DMS 273 treated with DMSO at 0.1 percent for 48 hours (cell line): ENCODE measurements at regions not wholly inside any gene's neighbourhood (a gene's known extent, or its start where the extent isn't known, plus 50 kb on each side); places are given as distances from the start of the nearest gene placed in this dataset.
A peak's percentile ranks its signal among the peaks of the same experiment; 100 is the strongest.

Experiments
- DNase-seq: peaks from one replicate; lab custom pipeline; 2025; lab: John Stamatoyannopoulos, UW

DNA sequence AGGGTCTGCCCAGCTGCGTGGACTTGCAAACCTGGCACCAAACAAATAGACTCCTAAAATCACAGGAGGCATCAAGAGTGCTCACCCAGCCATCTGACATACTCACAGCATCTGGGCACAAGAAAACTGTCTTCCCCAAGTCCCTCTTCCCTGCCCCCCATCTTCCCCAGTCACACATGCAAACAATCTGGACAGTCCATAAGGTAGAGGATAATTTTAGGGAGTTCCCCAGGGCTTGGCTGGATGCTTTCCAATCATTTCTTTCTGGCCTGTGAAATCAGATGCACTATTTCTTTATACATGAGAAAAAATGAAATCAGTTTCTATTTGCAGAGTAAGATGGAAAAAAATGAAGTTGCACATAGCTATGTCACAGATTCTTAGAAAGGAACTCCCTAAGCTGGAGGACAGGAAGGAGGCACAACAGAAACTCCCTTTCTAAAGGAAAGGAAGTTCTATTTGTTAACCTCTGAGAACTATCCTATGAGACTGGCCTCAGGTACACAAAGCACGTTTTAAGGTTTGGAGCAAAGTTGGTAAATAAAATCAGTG lies 342.3 kb downstream of the HNRNPD start:
- DNase-seq, result peak; percentile 87

DNA sequence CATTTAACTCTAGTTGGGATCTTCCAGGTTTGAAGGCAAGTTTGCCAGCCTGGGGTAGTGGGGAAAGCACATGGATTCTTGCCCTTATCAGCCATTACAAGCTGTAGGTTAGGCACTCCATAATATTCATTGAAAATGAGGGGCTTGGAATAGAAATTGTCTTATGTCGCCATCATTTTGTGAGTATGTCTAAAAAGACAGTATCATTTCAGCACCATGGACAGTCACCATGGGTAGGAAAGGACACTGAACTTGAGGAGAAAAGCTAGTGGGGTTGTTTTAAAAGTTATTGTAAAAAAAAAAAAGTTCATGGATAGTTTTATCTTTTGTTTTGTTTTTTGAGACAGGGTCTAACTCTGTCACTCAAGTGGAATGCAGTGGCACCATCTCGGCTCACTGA lies 356.1 kb downstream of the HNRNPD start:
- no peak for DNase-seq

DNA sequence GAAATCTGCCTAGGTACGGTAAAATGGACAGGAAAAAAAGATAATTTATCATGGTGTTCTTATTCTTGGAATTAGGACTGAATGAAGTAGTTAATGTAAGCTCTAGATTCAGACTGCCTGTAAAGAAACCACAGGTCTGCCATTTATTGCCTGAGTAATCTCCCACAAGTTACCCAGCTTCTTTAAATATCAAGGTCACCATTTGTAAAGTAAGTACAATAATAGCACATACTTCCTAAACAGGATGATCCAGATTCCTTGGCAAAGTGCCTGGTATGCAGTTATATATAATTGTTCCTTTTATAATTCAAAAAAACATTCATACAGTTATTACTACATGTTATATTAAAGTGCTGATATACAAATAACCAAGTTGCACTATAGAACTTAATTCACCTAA lies 368.6 kb downstream of the HNRNPD start:
- DNase-seq, result no peak

DNA sequence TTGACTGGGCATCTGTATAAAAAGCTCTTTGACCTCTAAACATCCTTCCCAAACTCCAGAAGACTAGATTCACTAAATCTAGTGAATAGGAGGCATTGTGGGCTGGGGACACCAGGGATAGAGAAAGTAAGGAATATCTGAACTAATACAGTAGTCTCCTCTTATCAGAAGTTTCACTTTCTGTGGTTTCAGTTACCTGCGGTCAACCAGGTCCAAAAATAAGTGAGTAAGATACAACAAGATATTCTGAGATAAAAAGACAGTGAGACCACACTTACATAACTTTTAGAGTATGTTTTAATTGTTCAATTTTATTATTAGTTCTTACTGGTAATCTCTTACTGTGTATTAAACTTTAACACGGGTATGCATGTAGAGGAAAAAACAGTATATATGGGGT lies 376.5 kb downstream of the HNRNPD start:
- no peak for DNase-seq

DNA sequence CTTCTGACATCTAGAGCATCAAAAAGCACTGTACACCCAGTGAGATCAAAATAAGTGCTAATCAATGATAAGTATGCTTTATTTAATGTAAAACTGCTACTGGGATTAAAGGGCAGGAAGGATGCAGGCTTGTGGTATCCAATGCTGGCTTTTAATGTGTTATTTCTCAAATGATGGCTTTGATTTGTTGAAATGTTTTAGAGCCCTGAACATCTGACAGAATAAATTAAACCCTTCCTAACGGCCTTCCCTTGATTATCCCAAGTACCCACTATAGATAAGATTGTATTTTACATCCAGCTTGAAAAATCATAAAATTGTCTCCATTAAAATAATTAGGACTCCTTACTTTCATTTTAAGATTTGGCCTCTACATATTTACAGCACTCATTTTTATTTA lies 382.9 kb downstream of the HNRNPD start:
- no peak for DNase-seq

DNA sequence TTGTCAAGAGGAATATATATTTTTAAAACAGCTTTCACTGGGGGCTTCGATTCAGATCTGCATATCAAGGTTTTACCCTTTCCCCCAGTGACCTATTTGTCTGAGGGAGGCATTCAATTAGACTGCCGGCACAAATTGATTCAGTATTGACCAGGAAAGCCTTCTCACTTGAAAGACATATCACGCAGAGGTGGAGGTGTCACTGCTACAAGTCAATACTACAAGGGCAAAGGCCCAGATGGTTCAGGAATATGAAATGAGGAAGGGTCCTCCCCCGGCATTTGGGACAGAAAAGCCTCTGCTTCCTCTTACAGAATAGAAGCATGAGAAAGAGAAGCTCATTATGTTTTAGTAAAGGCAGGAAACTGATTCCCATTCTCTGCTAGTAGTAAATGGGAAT lies 383.6 kb downstream of the HNRNPD start:
- no peak for DNase-seq

DNA sequence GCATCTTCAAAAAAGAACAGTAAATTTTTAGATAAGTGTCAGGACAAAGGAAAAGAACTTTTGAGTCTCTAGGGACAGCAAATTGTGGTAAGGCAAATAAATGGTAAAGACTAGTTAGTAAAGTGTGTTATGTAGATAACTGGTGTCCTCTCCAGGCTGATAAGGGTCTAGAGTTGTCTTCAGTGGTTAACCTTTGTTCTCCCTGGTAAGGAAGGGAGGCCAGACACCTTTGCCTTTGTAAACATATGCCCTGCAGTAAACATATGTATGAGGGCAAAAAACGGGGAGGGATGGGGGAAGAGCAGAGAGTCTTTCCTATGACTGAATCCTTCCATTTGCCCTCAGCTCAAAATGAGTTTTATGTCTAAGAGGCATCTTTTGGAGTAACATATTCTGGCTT lies 384.6 kb downstream of the HNRNPD start:
- no peak for DNase-seq

DNA sequence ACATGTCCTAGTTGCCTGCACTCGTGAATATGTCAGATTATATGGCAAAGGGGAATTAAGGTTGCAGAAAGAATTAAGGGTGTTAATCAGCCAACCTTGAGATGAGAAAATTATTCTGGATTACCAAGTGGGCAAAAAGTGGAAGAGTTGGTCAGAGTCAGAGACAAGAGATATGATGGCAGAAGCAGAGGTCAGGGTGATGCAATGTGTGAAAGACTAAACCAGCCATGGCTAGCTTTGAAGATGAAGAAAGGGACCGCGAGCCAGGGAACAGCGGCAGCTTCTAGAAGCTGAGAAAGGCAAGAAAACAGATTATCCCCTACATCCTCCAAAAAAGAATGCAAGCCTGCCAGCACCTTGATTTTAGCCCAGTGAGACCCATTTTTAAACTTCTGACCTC lies 385.6 kb downstream of the HNRNPD start:
- DNase-seq, result no peak

DNA sequence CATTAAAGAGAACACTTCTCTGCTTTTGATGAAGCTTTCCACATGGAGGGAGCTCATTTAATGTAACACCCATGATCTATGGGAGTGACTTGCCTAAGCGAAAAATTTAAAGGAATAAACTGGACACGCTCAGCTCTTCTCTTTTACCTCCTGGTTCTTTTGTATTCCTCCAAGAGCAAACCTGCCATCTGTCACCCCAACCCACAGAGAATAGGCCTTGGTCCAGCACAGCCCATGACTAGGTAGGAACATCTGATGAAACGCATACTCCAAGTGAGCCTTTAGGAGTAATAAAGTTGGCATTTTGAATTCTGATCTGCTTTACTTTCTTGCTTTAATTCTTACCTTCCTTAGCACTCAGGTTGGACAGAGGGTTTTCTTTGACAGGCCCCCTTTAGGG lies 389.0 kb downstream of the HNRNPD start:
- DNase-seq, result no peak

DNA sequence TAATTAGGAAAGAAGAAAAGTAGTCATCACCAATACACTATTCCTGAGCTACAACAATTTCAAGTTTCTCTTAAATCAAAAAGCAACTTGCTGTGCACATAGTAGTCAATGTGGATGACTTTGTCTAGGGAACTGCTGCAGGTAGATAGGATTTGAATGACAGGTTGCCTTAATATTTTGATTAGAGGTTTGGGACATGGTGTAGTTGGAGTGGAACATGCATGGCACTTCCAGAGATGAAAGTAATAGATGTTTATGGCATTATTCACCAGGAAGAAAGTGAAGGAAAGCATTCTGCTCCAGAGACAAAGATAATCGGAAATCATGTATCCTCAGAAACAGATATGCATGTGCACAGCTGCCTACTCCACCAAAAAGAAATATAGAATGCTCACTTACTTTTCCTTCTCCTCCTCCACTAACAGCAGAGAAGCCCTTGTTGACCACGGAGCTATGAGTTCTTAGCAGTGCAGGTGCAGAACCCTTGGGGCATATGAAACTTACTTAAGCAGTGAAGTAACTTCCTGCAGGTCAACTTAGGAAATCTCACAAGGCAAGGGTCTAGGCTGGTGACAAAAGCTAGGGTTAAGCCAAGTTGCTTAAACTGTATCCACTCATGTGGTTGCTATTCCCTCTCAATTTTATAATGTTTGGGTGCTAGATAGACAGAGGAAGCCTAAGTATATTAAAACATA lies 390.8 kb downstream of the HNRNPD start:
- no peak for DNase-seq

DNA sequence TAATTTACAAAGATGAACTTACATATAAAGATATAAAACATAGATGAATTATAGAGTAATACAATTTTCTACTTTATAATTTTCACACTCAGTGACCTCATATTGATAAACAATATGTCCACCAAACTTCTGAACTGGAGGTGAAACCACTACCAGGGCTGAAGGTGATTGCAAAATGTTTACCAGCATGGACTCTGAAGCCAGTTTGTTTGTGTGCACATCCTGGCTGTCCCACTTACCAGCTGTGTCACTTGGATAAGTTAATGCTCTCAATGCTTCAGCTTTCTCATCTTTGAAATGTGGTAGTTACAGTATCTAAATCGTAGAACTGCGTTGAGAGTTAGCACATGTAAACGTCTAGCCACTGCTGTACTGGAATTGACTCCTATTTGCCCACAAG lies 392.6 kb downstream of the HNRNPD start:
- no peak for DNase-seq

DNA sequence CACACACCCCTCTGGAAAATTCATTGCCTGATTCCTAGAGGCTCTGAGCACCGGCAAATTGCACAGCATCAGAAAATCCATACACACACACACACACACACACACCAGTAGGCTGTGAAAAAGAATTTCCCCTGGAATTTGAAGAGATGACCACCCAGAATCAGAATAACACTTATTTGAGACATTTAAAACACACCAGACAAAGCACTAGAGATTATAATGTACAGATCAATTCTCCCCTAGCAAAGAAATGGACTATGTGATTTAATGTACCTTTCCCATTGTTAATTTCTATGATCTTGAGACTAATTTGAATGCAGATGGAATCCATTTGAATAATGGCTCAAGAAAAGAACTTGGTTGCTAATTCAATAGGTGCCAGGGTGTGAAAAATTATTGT lies 399.3 kb downstream of the HNRNPD start:
- no peak for DNase-seq

DNA sequence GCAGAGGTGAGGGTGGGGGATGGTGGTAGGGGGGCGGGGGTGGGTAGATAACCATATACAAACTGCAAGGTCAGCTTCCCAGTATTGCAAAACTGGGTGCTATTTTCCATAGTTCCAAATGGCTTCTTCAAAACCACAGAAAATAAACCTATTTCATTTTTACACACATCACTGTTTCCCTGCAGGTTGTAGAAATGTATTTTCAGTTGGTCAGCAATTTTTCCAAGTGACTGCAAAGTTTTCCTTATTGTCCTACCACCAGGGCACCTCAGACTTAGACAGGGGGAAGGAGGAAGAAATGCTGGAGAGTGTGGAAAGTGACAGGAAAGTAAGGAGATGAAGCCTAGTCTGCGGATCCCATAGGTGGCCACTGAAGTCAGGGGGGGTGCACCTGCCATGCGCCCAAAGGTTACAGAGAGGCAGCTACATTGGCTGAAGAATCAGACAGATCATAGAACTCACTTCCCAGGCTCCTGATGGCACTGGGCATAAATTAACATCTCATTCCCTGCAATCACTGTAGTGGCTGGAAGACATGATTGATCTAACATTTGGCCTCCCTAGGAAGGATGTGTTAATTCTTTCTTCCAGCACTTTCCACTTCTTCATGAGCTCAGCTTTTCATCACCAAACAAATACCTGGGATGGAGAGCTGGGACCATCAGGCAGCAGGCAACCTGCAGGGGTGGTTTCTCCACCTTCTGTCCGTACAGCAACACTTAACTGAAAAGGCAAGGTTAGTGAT lies 402.0 kb downstream of the HNRNPD start:
- DNase-seq, result no peak

DNA sequence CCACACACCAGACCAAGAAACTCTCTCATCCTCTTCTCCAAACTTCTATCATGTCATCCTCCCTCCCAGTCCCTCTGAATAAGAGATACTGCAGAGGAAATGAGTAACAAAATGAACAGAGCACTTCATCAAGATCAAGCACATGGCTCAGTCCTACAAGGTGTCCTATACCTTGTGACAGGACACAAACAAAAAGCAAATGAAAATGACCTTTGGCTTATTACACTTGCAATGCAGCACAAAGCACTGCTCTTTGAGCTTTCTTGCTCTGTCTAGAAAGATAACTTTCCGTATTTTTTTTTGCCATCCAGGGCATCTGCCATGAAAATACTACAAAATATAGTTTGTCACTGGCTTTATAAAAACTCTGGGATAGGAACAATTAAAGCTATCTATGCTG lies 402.7 kb downstream of the HNRNPD start:
- DNase-seq, result no peak

DNA sequence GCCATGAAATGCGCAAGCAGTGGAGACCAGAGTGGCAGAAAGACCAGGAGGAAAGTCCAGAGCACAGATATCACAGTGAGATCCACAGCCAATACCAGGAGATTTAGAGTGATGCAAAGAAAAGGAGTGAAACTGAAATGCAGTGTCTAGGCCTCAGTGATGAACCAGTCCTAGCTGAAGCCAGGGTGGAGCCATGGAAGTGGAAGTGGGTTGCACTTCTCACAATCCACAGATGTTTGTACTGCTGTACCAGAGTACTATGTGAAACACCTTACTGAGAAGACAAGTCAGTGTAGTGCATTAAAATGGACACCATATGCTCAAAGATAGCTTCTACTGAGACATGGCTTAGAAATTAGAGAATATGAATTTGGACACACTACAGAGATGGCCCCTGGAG lies 403.3 kb downstream of the HNRNPD start:
- DNase-seq, result no peak

DNA sequence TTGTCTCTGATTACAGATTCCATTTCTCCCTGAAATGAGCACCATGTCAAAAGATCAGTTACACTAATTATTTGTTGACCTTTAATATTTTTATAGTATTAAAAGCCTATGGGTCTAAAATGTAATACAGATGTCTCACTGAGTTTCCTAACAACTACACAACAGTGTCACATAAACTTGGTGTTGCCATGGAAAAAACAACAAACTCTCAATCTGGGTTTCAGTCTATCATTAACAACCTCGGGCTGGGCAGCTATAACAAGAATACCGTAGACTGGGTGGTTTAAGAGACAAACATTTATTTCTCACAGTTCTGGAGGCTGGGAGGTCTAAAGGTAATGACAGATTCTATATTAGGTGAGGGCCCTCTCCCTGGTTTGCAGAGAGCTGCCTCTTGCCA lies 407.1 kb downstream of the HNRNPD start:
- DNase-seq, result no peak

DNA sequence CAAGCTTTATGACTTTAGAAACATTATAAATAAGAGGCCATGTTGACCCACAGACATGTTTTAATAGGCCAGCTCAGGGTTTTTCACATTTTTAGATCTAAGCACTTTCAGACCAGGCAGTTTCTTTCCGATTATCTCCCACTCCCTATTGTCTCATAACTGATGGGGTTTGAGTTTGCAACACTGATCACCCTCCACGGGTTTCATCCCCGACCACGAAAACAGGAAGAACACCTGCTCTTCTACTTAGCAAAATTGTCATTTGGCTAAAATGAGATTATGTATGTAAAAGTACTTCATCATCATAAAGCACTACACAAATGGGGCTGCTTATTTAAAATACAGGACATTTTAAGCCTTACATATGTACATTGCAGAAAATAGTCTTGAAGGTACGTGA lies 407.9 kb downstream of the HNRNPD start:
- DNase-seq, result no peak

DNA sequence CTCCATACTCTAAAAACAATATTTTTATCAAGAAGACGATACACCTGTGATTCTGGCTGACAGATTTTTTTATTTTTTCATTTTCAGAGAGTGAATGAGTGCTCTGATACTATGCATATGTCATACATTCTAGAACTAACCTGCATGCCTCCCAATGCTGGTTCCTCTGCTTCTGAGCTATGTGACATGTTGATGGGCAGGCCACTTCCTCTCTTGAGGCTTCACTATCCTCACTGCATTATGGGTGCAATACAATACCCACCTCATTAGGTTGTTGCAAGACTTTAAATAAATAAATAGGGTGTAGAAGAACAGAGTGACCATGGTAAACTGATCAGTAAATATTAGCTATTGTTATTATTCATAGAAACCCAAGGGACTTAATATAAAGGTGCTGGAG lies 408.3 kb downstream of the HNRNPD start:
- no peak for DNase-seq

DNA sequence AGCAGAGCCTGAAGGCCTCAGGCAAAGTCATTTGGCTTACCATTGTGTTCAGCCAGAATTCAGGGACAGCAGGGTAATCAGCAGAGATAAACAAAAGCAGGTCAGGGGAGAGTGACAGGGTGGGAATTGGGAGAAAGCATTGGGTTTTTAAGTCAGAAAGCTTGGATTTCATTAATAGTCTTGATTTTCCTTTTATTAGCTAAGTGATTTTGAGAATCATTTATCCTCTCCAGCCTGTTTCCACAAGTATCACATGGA lies 410.1 kb downstream of the HNRNPD start:
- DNase-seq, result no peak

DNA sequence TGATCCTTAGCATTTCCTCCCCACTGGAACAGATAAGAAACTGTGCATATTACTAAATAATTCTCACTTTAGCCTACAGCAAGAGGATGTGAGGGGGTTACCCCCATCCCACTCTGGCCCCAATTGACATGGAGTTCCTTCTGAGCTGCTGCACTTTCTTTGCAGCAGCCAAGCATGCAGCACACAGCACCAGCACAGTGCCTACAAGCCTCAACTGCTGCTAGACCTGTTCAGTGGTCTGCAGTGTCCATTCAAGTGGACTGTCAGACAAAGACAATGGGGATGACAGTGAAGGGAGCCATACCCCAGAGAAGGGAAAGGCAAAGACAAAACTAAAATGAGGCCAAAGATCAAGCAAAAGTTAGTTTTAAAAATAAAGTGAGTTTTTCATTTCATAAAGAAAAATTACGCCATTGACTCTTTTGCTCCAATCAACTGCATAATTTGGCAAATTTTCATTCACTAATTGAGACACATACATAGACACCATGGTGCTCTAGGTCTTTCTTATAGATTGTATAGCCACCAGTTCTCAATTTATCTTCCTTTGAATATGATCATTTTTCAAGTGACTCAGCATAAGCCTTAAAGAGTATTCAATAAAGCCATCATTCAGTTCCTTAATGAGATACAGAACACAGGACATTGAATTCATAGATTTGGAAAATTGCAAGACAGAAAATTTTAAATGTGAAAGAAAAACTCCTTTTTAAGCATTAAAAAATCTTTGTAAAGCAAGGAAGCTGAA lies 410.6 kb downstream of the HNRNPD start:
- DNase-seq, result no peak

DNA sequence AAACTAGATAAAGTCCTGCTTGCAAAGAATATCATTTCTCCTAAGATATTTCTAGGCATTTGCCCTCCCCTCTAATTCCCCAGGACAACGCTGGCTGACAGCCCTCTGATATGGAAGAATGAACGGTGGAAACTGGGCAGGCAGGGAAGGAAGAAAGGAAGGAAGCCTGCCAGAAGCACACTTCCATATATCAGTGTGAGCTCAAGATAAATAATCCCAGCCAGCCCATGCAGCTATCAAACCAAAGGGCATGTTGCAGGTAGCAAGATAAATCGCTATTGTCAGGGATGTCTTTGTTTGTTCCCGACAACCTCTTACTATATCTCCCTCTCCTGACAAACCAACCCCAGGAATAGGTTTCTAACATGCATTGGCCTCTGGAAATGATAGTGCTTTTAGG lies 412.8 kb downstream of the HNRNPD start:
- no peak for DNase-seq

DNA sequence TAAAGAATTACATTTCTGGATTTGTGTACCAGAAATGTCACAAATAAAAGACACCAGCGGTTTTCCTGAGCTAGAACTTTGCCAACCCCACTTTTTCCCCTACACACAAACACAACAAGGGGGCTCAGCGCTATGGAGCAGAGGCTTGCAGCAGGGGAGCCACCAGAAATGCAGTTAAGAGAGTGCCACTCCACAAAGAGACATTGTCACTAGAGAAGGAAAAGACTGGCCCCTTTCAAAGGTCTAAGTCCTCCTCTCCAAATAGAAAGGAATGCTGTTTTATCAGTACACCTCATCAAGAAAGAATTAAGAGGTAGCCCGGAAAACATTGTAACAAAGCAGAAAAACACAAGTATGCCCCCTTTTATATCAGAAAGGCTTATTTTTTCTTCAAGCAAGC lies 419.5 kb downstream of the HNRNPD start:
- no peak for DNase-seq

DNA sequence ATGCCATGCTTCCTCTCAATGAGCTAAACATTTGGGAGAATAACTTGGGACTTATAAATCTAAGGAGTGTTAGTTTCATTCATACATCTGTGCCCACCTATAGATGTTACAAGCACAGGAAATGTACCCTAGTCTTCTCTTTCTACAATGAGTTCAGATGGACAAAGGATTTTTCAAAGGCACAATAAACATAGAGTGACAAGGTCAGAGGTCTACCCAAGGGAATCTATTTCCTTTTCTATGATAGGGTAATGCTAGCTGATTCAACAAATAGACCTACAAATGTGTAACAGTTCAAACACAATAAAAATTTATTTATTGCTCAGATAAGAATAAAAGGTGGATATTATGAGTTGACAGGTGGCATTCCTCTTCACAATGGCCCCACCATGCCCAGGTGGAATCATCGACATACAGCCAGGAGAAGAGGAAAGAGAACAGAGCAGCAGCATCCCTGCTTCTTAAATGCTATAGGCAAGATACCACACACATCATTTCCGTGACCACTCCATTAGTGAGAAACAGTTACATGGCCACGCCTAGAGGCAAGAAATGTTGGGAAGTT lies 421.8 kb downstream of the HNRNPD start:
- DNase-seq, result no peak
